ENCODE measurements at regions not wholly inside any gene's neighbourhood (a gene's known extent, or its start where the extent isn't known, plus 50 kb on each side); places are given as distances from the start of the nearest gene placed in this dataset.
A peak's percentile ranks its signal among the peaks of the same experiment; 100 is the strongest.

DNA sequence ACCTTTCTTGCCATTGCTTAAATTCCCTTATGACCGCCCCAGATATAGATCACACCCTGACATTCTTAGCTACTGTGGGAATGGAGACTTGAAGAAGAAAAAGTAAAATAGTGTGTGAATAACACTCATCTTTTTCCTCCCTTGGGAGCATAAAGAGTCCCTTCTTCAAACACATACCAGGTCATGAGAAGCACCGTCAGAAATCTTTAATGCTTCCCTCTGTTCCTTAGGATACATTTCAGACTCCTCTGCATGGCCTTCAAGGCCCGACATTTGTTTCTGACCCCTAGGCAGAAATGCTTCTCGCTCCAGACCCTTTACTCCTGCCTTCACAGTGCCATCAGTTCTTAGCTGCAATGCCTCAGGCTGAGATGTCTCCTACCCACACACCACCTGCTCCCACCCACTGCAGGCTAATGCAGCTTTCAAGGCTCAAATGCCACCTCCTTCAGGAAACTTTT, 143.8 kb upstream of the IL12A start:
- TF ChIP-seq ZNF274 (IDR thresholded peaks at IDR 0.05; ENCODE audit: low read depth, low read length), result no peak
- H3K4me3 ChIP-seq (ENCODE audit: low read length), result no peak overlapping the region

- no peak for TF ChIP-seq ZNF274 (IDR thresholded peaks at IDR 0.05; ENCODE audit: low read depth, low read length)
- H3K4me3 ChIP-seq (ENCODE audit: low read length), result no peak overlapping the region
Observed at GRCh38 chr3:159845737-159846136, 142.9 kb upstream of the IL12A start.

- no peak for TF ChIP-seq ZNF274 (IDR thresholded peaks at IDR 0.05; ENCODE audit: low read depth, low read length)
Observed at GRCh38 chr3:159846255-159846654, 142.4 kb upstream of the IL12A start.

GRCh38 chr3:159848348-159849118, 140.1 kb upstream of the IL12A start:
- H3K4me3 ChIP-seq (ENCODE audit: low read length), result no peak overlapping the region
- TF ChIP-seq ZNF274 (IDR thresholded peaks at IDR 0.05; ENCODE audit: low read depth, low read length), result no peak

More at GRCh38 chr3:159846255-159846654, 142.4 kb upstream of the IL12A start:
- H3K4me3 ChIP-seq (ENCODE audit: low read length), result no peak overlapping the region

- no peak for TF ChIP-seq ZNF274 (IDR thresholded peaks at IDR 0.05; ENCODE audit: low read depth, low read length)
- no peak overlapping the region for H3K4me3 ChIP-seq (ENCODE audit: low read length)
Observed at GRCh38 chr3:159850481-159850880, 138.2 kb upstream of the IL12A start.

DNA sequence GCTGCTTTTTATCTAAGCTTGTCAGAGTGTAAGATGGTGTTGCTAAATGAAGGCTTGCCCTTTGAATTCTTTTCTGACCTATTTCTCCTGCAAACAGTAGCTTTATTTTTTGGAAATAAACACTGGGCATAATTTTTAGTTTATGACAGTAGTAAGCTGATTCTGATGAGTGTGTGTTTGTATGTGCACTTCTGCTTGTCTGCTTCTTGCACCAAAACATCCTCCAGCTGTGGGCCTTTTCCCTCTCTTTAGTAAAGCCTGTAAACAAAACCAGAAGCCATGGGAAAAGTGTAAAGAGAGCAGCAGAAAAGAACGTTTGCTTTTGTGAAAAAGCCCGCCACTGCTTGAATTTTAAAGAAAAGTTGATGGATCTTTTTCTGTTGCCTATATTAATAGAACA, 136.4 kb upstream of the IL12A start:
- no peak for TF ChIP-seq ZNF274 (IDR thresholded peaks at IDR 0.05; ENCODE audit: low read depth, low read length)
- no peak overlapping the region for H3K4me3 ChIP-seq (ENCODE audit: low read length)

DNA sequence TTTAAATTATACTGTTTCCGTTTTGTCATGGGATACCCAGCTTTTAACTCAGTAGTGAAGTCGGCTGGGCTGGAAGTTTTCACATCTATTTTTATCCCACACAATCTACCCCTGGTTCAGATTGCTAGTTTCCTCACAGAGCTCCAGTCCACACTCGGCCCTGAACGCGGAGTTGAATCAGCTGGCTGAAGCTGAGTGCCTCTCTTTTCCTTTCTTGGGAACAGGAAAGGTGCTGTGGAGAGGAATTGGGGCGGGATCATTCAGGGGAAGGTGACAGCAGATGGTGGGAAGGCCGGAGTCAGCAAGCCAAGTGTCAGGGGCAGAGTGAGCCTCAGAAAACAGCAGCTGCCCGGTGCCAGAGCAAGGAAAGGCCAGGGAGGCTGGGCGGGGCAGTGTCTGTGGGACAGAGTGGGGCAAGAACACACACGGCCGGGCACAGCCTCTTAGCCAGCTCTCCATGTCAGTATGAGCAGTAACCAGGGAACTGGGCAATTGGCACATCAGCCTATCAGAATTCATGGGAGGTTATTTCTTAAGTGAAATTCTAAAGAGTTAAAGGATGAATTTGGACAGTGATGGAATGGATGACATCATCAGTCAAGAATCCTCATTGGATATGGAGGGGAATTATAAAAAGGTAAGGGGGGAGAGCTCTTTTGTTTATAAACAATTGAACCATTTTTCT, 135.7 kb upstream of the IL12A start:
- no peak for TF ChIP-seq ZNF274 (IDR thresholded peaks at IDR 0.05; ENCODE audit: low read depth, low read length)
- H3K4me3 ChIP-seq (ENCODE audit: low read length), result peak overlapping the region; percentile 10; the same call in 1 of the 2 replicates

DNA sequence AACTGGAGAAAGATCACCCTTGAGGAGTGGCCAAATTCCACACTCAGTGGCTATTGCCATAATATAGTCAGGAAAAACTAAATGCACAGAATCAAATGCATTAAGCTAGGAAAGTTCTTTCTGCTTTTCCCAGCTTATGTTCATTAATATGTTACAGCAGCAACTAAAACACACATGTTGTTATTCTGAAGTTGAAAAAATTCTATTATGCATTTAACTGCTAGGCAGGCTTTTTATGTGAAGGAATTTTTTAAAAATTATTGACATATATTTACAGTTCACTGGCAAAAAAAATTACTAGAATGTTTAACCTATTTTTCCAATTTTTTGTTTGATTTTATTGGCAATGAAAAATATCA, 135.2 kb upstream of the IL12A start:
- no peak overlapping the region for H3K4me3 ChIP-seq (ENCODE audit: low read length)
- no peak for TF ChIP-seq ZNF274 (IDR thresholded peaks at IDR 0.05; ENCODE audit: low read depth, low read length)

DNA sequence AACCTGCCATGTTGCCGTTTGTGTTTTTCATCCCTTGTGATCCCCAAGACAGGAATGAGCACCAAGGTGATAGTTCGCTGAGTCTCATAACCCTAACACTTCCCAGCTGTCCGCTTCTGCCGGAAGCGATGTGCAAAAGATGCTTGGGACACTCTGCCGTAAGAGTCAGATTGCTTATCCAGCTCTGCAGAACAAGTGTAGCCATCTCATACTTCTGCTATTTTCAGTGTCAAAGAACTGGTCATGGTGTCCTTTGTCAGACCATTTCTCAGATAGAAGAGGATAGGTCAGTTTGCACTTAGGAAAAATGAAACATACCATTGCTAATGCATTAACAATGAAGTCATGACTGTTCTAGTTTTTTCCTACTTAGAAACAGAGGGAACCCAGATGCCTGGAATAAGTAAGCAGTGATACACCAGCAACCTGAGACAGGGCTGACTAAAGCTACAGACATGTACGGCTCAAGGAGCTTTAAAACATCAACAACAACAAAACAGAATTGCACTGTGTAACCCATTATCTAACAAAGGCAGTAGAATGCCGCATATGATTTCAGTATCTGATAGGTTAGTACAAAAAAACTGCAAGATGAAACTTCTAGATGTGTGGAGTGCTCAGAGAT, 134.0 kb upstream of the IL12A start:
- TF ChIP-seq ZNF274 (IDR thresholded peaks at IDR 0.05; ENCODE audit: low read depth, low read length), result no peak

GRCh38 chr3:159855599-159856346, 132.9 kb upstream of the IL12A start:
- TF ChIP-seq ZNF274 (IDR thresholded peaks at IDR 0.05; ENCODE audit: low read depth, low read length), result no peak
- H3K4me3 ChIP-seq (ENCODE audit: low read length), result no peak overlapping the region

More for the DNA sequence above, 134.0 kb upstream of the IL12A start:
- peak overlapping the region; percentile 30; the same call in 1 of the 2 replicates for H3K4me3 ChIP-seq (ENCODE audit: low read length)

- H3K4me3 ChIP-seq (ENCODE audit: low read length), result no peak overlapping the region; the same call in 1 of the 2 replicates
- TF ChIP-seq ZNF274 (IDR thresholded peaks at IDR 0.05; ENCODE audit: low read depth, low read length), result no peak
Observed at GRCh38 chr3:159856590-159857104, 132.0 kb upstream of the IL12A start.

DNA sequence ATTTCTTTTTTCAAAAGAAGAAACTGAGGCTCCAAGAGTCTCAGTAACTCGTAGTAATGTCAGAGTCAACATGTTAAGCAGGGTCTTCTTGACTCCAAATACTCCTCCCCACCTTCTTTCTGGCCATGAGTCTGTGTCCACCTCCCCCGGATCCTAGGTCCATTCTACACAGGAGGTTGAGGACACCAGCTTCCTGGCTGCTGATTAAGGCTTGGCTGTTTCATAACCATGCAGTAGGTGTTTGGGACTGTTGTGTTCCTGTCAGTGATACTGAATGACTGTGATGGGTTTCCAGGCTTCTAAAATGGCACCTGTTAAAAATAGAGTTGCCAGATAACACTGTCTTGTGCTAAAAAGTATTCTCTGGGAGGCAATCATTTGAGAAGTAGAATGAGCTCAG, 130.8 kb upstream of the IL12A start:
- no peak for TF ChIP-seq ZNF274 (IDR thresholded peaks at IDR 0.05; ENCODE audit: low read depth, low read length)
- H3K4me3 ChIP-seq (ENCODE audit: low read length), result no peak overlapping the region

DNA sequence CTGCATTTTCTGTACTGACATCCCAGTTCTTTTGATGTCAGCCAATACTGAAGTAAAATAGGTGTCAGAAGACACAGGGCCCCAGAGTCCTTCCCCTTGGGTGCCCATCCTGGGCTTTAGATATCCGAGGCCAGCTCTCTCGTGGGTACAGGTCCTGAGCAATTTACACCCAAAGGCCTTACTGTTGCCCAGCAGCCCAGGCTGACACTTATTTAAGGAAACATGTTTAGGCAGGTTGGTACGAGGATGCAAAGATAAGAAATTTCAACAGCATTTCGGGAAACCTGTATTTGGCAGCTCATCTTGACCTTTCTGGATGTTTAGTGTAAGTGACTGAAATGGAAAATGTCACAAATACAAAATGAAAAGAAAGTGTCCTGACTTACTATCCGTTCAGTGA, 130.0 kb upstream of the IL12A start:
- TF ChIP-seq ZNF274 (IDR thresholded peaks at IDR 0.05; ENCODE audit: low read depth, low read length), result no peak
- H3K4me3 ChIP-seq (ENCODE audit: low read length), result no peak overlapping the region

GRCh38 chr3:159859424-159859823, 129.2 kb upstream of the IL12A start:
- TF ChIP-seq ZNF274 (IDR thresholded peaks at IDR 0.05; ENCODE audit: low read depth, low read length), result no peak
- H3K4me3 ChIP-seq (ENCODE audit: low read length), result no peak overlapping the region
